ENCODE measurements at regions not wholly inside any gene's neighbourhood (a gene's known extent, or its start where the extent isn't known, plus 50 kb on each side); places are given as distances from the start of the nearest gene placed in this dataset.

DNA sequence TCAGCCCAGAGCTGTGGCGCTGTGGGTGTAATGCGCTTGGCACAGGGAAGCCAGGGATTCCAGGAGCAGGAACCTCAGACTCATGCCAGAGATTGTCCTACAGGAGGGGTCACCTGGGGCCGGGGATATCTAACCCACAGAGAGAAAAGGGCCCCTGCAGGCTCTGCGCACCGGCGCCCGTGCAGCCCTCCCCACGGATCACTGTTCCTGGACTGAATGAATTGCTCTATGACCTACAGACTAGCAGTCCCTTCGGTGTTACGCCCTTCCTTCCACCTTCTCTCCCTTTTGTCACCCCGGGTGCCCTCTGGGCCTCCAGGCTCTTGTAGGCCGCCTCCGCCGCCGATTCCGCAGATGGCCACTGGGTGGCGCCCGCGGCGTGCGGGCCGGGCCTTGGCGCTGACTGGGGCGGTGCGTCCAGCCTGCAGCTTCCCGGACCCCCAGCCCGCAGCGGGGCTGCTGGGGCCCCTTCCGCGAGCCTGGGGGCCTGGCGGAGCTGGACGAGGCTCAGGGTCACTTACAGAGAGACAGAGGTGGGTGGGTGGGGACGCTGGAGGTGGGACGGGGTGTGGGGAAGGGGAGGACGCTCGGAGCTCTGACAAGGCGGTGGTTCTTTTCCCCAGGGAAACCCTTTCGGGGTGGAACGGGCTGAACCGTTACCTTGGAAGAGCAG, 101.3 kb downstream of the IER5 start:
- CTCF ChIA-PET, result interaction anchor here (0.5 to 2.5 kb wide), 6 partner anchors 207 to 1393 kb away, joined by 3 to 24 read pairs (median 6); no protein-coding TSS in a partner anchor
- DNase-seq, result peak; percentile 89
- no TSS peak for BruUV-seq (replicated peaks)
- Mint-ChIP-seq H3K4me3 (ENCODE audit: low read depth, unreplicated experiment) (peak overlapping the region; percentile 34), H3K36me3 (ENCODE audit: insufficient read depth, unreplicated experiment) (no peaks in the 10 kb centered on the region), H3K27me3 (ENCODE audit: unreplicated experiment) (peaks cover 88% of the 10 kb centered on the region), H3K9me3 (ENCODE audit: low read depth, unreplicated experiment) (no peaks in the 10 kb centered on the region), H3K4me1 (ENCODE audit: low read depth, unreplicated experiment) (peaks cover 8% of the 10 kb centered on the region), H3K27ac (ENCODE audit: unreplicated experiment) (no peak overlapping the region)
- TF ChIP-seq, protein P1, sequence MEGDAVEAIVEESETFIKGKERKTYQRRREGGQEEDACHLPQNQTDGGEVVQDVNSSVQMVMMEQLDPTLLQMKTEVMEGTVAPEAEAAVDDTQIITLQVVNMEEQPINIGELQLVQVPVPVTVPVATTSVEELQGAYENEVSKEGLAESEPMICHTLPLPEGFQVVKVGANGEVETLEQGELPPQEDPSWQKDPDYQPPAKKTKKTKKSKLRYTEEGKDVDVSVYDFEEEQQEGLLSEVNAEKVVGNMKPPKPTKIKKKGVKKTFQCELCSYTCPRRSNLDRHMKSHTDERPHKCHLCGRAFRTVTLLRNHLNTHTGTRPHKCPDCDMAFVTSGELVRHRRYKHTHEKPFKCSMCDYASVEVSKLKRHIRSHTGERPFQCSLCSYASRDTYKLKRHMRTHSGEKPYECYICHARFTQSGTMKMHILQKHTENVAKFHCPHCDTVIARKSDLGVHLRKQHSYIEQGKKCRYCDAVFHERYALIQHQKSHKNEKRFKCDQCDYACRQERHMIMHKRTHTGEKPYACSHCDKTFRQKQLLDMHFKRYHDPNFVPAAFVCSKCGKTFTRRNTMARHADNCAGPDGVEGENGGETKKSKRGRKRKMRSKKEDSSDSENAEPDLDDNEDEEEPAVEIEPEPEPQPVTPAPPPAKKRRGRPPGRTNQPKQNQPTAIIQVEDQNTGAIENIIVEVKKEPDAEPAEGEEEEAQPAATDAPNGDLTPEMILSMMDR (IDR thresholded peaks at IDR 0.05; ENCODE audit: unreplicated experiment), result peak; percentile 98
- intact Hi-C loops (cut with micrococcal nuclease; ENCODE audit: unreplicated experiment), result loop anchor here (1.0 to 10.0 kb wide), 4 partner anchors 62 to 747 kb away; no protein-coding TSS in a partner anchor

DNA sequence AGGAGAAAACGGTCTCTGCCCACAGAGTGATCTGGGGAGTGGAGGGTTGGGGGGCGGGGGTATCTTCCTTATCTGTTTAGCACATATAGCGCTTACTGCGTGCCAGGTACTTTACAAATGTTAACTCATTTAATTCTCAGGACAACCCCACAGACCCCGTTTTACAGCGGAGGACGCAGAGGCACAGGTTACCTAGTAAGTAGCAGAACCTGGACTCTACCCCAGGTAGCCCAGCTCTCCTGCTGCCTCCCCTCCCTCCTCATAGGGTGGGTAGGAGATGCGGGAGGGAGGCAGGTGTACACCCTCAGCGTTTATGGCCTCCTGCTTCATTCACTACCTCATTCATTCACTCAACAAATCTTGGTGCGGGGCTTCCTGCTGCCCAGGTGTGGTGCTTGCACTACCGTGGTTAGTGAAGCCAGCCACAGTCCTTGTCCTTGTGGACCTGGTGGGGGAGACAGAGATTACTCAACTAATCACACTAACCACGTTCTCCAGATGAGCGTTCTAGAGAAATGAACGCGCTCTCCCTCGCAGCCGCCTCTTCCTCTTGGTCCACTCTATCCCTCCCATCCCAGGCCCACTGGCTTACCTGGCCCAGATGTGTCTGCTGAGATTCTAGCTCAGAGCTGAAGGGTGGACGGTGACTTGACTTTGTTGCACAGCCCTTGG, 102.0 kb downstream of the IER5 start:
- CTCF ChIA-PET, result interaction anchor here (0.8 to 2.5 kb wide), 4 partner anchors 233 to 746 kb away, joined by 3 to 24 read pairs (median 6); no protein-coding TSS in a partner anchor
- Mint-ChIP-seq H3K9me3 (ENCODE audit: low read depth, unreplicated experiment) (no peaks in the 10 kb centered on the region), H3K27me3 (ENCODE audit: unreplicated experiment) (peaks cover 88% of the 10 kb centered on the region), H3K4me1 (ENCODE audit: low read depth, unreplicated experiment) (peaks cover 8% of the 10 kb centered on the region), H3K4me3 (ENCODE audit: low read depth, unreplicated experiment) (peak overlapping the region; percentile 34), H3K36me3 (ENCODE audit: insufficient read depth, unreplicated experiment) (no peaks in the 10 kb centered on the region), H3K27ac (ENCODE audit: unreplicated experiment) (no peak overlapping the region)
- intact Hi-C loops (cut with micrococcal nuclease; ENCODE audit: unreplicated experiment), result loop anchor here (1.0 to 10.0 kb wide), 4 partner anchors 62 to 746 kb away; no protein-coding TSS in a partner anchor
- peak; percentile 18 for DNase-seq
- BruUV-seq (replicated peaks), result no TSS peak
- TF ChIP-seq, protein P1 (IDR thresholded peaks at IDR 0.05; ENCODE audit: unreplicated experiment), result no peak

DNA sequence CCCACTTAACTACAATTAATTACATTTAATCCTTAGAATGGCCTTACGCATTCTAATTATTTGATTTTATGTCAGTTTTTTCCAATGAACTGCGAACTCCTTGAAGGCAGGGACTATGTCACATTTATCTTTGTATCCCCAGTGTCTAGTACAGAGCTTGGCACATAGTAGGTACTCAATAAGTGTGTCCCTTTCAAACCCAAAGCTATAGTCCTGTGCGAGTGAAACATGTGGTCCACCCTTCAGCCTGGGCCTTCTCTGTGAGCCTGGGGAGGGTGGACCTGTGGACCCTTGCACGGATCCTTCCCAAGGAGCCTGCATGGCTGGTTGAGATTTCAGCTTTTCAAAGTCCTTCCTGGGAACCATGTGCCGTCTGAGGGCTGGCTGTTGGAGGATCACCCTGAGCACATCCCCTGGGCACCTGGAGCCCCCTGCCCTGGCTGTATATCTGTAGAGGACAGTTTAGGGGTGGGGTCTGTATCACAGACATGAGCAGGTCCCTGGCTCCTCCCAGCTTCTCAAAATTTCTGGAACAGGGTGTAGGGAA, 103.1 kb downstream of the IER5 start:
- no peak overlapping the region for H3K4me3 Mint-ChIP-seq (ENCODE audit: low read depth, unreplicated experiment)
- DNase-seq, result no peak
- no peaks in the 10 kb centered on the region for H3K9me3 Mint-ChIP-seq (ENCODE audit: low read depth, unreplicated experiment)
- H3K27ac Mint-ChIP-seq (ENCODE audit: unreplicated experiment), result no peak overlapping the region
- intact Hi-C loops (cut with micrococcal nuclease; ENCODE audit: unreplicated experiment), result loop anchor here (2.0 to 10.0 kb wide), 3 partner anchors 61 to 745 kb away; no protein-coding TSS in a partner anchor
- CTCF ChIA-PET, result interaction anchor here (2.5 kb wide), 1 partner anchor 234 kb away, joined by 24 read pairs; no protein-coding TSS in a partner anchor
- H3K27me3 Mint-ChIP-seq (ENCODE audit: unreplicated experiment), result peaks cover 86% of the 10 kb centered on the region
- no peaks in the 10 kb centered on the region for H3K36me3 Mint-ChIP-seq (ENCODE audit: insufficient read depth, unreplicated experiment)
- TF ChIP-seq, protein P1 (IDR thresholded peaks at IDR 0.05; ENCODE audit: unreplicated experiment), result no peak
- BruUV-seq (replicated peaks), result no TSS peak
- peaks cover 8% of the 10 kb centered on the region for H3K4me1 Mint-ChIP-seq (ENCODE audit: low read depth, unreplicated experiment)

DNA sequence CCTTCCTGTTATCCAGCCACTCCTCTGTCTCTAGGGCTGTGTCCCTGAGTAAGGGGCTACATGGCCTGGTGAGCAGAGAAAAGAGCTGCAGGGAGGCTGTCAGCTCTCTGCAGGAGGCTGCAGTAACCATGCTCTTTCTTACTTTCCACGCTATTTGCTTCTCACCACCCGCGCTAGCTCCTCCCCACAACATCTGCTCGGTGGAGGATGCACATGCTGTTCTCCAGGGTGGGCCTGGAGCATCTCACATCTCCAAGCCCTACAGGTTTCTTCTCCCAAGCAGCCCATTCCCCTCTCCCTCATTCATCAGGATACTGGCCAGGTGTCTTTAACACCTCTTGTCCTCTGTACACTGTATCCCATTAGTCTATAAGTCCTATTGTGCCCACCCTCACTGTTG, 103.8 kb downstream of the IER5 start:
- Mint-ChIP-seq H3K27me3 (ENCODE audit: unreplicated experiment) (peaks cover 81% of the 10 kb centered on the region), H3K27ac (ENCODE audit: unreplicated experiment) (no peak overlapping the region), H3K36me3 (ENCODE audit: insufficient read depth, unreplicated experiment) (no peaks in the 10 kb centered on the region), H3K4me1 (ENCODE audit: low read depth, unreplicated experiment) (peaks cover 8% of the 10 kb centered on the region), H3K4me3 (ENCODE audit: low read depth, unreplicated experiment) (no peak overlapping the region), H3K9me3 (ENCODE audit: low read depth, unreplicated experiment) (no peaks in the 10 kb centered on the region)
- intact Hi-C loops (cut with micrococcal nuclease; ENCODE audit: unreplicated experiment), result loop anchor here (5.0 to 10.0 kb wide), 2 partner anchors 60 to 132 kb away; no protein-coding TSS in a partner anchor
- no TSS peak for BruUV-seq (replicated peaks)
- CTCF ChIA-PET, result no interaction called here
- DNase-seq, result no peak
- TF ChIP-seq, protein P1 (IDR thresholded peaks at IDR 0.05; ENCODE audit: unreplicated experiment), result no peak
